ENCODE measurements at regions not wholly inside any gene's neighbourhood (a gene's known extent, or its start where the extent isn't known, plus 50 kb on each side); places are given as distances from the start of the nearest gene placed in this dataset.

- H3K27ac Mint-ChIP-seq, result no peak overlapping the region
- no peak overlapping the region for H3K4me2 ChIP-seq (replicated peaks; ENCODE audit: low read depth, low read length, poor library complexity, severe bottlenecking)
- H3K27me3 Mint-ChIP-seq, result no peaks in the 10 kb centered on the region
- no peaks in the 10 kb centered on the region for H3K9me3 ChIP-seq (ENCODE audit: control extremely low read depth in 1 of 3, control insufficient read depth in 2 of 3, insufficient read depth in 1 of 3, low read length in 2 of 3)
- no peaks in the 10 kb centered on the region for H3K79me2 ChIP-seq (ENCODE audit: control insufficient read depth, insufficient read depth, low read length)
- WGBS (ENCODE audit: insufficient coverage), result 90% methylated on average over 3 of the region's 5 CpGs
- DNase-seq (no peak), ATAC-seq (ENCODE audit: low read depth) (no peak)
- CTCF ChIA-PET, result interaction anchor here (1.6 kb wide), 1 partner anchor 84 kb away, joined by 4 read pairs; no protein-coding TSS in a partner anchor
- no peaks in the 10 kb centered on the region for H3K4me1 Mint-ChIP-seq
- H4K20me1 ChIP-seq (ENCODE audit: control insufficient read depth, insufficient read depth, low read length, poor library complexity, severe bottlenecking), result no peaks in the 10 kb centered on the region
- H3K4me3 Mint-ChIP-seq, result no peak overlapping the region
- H3K27me3 ChIP-seq (replicated peaks in 1 of 4; ENCODE audit: control extremely low read depth in 1 of 4, control insufficient read depth in 3 of 4, insufficient read depth in 4 of 4, low read length in 3 of 4), result no peaks in the 10 kb centered on the region
- no peaks in the 10 kb centered on the region for H3K4me1 ChIP-seq (ENCODE audit: control insufficient read depth in 2 of 2, insufficient read depth in 2 of 2, low read length in 2 of 2)
- no peak overlapping the region for H3K27ac ChIP-seq (ENCODE audit: low read length in 2 of 2)
- H3K9ac ChIP-seq (ENCODE audit: low read length), result no peak overlapping the region
- POLR2A ChIA-PET, result no interaction called here
- H2AFZ ChIP-seq (ENCODE audit: insufficient read depth, low read depth, low read length, poor library complexity, severe bottlenecking), result no peak overlapping the region
- intact Hi-C loops (cut with micrococcal nuclease), result no loop called here
- H3K4me3 ChIP-seq (ENCODE audit: control extremely low read depth in 1 of 5, extremely low read depth in 1 of 5, insufficient read depth in 1 of 5, low read depth in 2 of 5, low read length in 4 of 5), result no peak overlapping the region
- no peaks in the 10 kb centered on the region for H3K9me3 Mint-ChIP-seq (ENCODE audit: insufficient read depth)
- TF ChIP-seq EZH2 (IDR thresholded peaks at IDR 0.05; ENCODE audit: borderline replicate concordance, insufficient read depth, low read depth, low read length, poor library complexity, severe bottlenecking), result no peak
- no peak for TF ChIP-seq CTCF (IDR thresholded peaks at IDR 0.05)
- no peaks in the 10 kb centered on the region for H3K36me3 ChIP-seq (replicated peaks in 1 of 2; ENCODE audit: control extremely low read depth in 1 of 2, control insufficient read depth in 1 of 2, extremely low read depth in 1 of 2, insufficient read depth in 2 of 2, low read length in 1 of 2)
Measured at GRCh38 chr3:102141096-102141927, 292.0 kb downstream of the NFKBIZ start.

GRCh38 chr3:102141928-102142239 is 292.6 kb downstream of the NFKBIZ start:
- Mint-ChIP-seq H3K27ac (no peak overlapping the region), H3K4me1 (no peaks in the 10 kb centered on the region), H3K9me3 (ENCODE audit: insufficient read depth) (no peaks in the 10 kb centered on the region), H3K4me3 (no peak overlapping the region), H3K27me3 (no peaks in the 10 kb centered on the region)
- no peaks in the 10 kb centered on the region for H3K4me1 ChIP-seq (ENCODE audit: control insufficient read depth in 2 of 2, insufficient read depth in 2 of 2, low read length in 2 of 2)
- H3K27ac ChIP-seq (ENCODE audit: low read length in 2 of 2), result no peak overlapping the region
- ATAC-seq (ENCODE audit: low read depth), result no peak
- H3K9me3 ChIP-seq (ENCODE audit: control extremely low read depth in 1 of 3, control insufficient read depth in 2 of 3, insufficient read depth in 1 of 3, low read length in 2 of 3), result no peaks in the 10 kb centered on the region
- H4K20me1 ChIP-seq (ENCODE audit: control insufficient read depth, insufficient read depth, low read length, poor library complexity, severe bottlenecking), result no peaks in the 10 kb centered on the region
- no peak overlapping the region for H3K9ac ChIP-seq (ENCODE audit: low read length)
- no peak for DNase-seq
- no peak overlapping the region for H3K4me2 ChIP-seq (replicated peaks; ENCODE audit: low read depth, low read length, poor library complexity, severe bottlenecking)
- no peak overlapping the region for H2AFZ ChIP-seq (ENCODE audit: insufficient read depth, low read depth, low read length, poor library complexity, severe bottlenecking)
- ChIA-PET POLR2A (no interaction called here), CTCF (interaction anchor here (1.6 kb wide), 1 partner anchor 83 kb away, joined by 4 read pairs; no protein-coding TSS in a partner anchor)
- no peaks in the 10 kb centered on the region for H3K36me3 ChIP-seq (replicated peaks in 1 of 2; ENCODE audit: control extremely low read depth in 1 of 2, control insufficient read depth in 1 of 2, extremely low read depth in 1 of 2, insufficient read depth in 2 of 2, low read length in 1 of 2)
- H3K27me3 ChIP-seq (replicated peaks in 1 of 4; ENCODE audit: control extremely low read depth in 1 of 4, control insufficient read depth in 3 of 4, insufficient read depth in 4 of 4, low read length in 3 of 4), result no peaks in the 10 kb centered on the region
- intact Hi-C loops (cut with micrococcal nuclease), result no loop called here
- no peak overlapping the region for H3K4me3 ChIP-seq (ENCODE audit: control extremely low read depth in 1 of 5, extremely low read depth in 1 of 5, insufficient read depth in 1 of 5, low read depth in 2 of 5, low read length in 4 of 5)
- TF ChIP-seq EZH2 (IDR thresholded peaks at IDR 0.05; ENCODE audit: borderline replicate concordance, insufficient read depth, low read depth, low read length, poor library complexity, severe bottlenecking) (no peak), CTCF (IDR thresholded peaks at IDR 0.05) (no peak)
- no CpG with 5 or more reads among the region's 1 CpG for WGBS (ENCODE audit: insufficient coverage)
- no peaks in the 10 kb centered on the region for H3K79me2 ChIP-seq (ENCODE audit: control insufficient read depth, insufficient read depth, low read length)

All from B cell (primary cell).